ENCODE measurements at regions not wholly inside any gene's neighbourhood (a gene's known extent, or its start where the extent isn't known, plus 50 kb on each side); places are given as distances from the start of the nearest gene placed in this dataset.

- TF ChIP-seq, protein P1, sequence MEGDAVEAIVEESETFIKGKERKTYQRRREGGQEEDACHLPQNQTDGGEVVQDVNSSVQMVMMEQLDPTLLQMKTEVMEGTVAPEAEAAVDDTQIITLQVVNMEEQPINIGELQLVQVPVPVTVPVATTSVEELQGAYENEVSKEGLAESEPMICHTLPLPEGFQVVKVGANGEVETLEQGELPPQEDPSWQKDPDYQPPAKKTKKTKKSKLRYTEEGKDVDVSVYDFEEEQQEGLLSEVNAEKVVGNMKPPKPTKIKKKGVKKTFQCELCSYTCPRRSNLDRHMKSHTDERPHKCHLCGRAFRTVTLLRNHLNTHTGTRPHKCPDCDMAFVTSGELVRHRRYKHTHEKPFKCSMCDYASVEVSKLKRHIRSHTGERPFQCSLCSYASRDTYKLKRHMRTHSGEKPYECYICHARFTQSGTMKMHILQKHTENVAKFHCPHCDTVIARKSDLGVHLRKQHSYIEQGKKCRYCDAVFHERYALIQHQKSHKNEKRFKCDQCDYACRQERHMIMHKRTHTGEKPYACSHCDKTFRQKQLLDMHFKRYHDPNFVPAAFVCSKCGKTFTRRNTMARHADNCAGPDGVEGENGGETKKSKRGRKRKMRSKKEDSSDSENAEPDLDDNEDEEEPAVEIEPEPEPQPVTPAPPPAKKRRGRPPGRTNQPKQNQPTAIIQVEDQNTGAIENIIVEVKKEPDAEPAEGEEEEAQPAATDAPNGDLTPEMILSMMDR (IDR thresholded peaks at IDR 0.05), result no peak
- TF ChIP-seq EZH2 (IDR thresholded peaks at IDR 0.05; ENCODE audit: borderline replicate concordance, insufficient read depth, low read depth, low read length, poor library complexity, severe bottlenecking), result no peak
These were observed 119.4 kb upstream of the MVB12B start for GRCh38 chr9:126207256-126207655.
